Chondrocyte (in vitro differentiated cells): ENCODE measurements at regions not wholly inside any gene's neighbourhood (a gene's known extent, or its start where the extent isn't known, plus 50 kb on each side); places are given as distances from the start of the nearest gene placed in this dataset.

ENCODE experiments used
- DNase-seq: peaks from one replicate; pipeline ENCODE4 v3.0.0; 2021; ENCODE audit warnings: mixed read lengths, low spot score
- H3K27ac Mint-ChIP-seq: one replicate; pipeline ENCODE4 v1.8.0; 2021; ENCODE audit warnings: mild to moderate bottlenecking, moderate library complexity, mixed read lengths; ENCODE audit not compliant: unreplicated experiment
- H3K27me3 Mint-ChIP-seq: 2 replicates; pipeline ENCODE4 v1.8.0; 2021; ENCODE audit warnings: low read depth, mixed read lengths
- H3K36me3 Mint-ChIP-seq: 2 replicates; pipeline ENCODE4 v1.8.0; 2021; ENCODE audit warnings: low read depth, mixed read lengths
- H3K4me1 Mint-ChIP-seq: 2 replicates; pipeline ENCODE4 v1.8.0; 2021; ENCODE audit warnings: low read depth, mild to moderate bottlenecking, mixed read lengths
- H3K4me3 Mint-ChIP-seq: one replicate; pipeline ENCODE4 v1.8.0; 2021; ENCODE audit warnings: mild to moderate bottlenecking, moderate library complexity, mixed read lengths; ENCODE audit not compliant: unreplicated experiment
- H3K9me3 Mint-ChIP-seq: 2 replicates; pipeline ENCODE4 v1.8.0; 2021; ENCODE audit warnings: low read depth, mixed read lengths
- CTCF ChIP-seq: fragments of 200-600 bp; sonication (generic); IDR thresholded peaks from 2 replicates; pipeline ENCODE4 v1.5.0; 2021; ENCODE audit warnings: antibody characterized with exemption, mild to moderate bottlenecking, moderate library complexity

DNA sequence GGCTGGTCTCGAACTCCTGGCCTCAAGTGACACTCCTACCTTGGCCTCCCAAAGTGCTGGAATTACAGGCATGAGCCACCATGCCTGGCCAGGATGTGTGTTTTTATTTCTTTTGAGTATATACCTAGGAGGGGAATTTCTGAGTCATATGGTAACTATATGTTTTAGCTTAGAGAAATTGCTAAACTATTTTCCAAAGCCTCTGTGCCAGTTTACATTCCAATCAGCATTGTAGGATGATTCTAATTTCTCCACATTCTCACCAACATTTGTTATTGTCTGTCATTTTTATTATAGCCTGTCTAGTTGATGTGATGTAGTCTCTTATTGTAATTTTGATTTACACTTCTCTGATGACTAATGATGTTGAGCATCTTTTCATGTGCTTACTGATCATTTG lies 1576.0 kb downstream of the RPA4 start:
- H3K4me3 Mint-ChIP-seq, result no peak overlapping the region
- H3K36me3 Mint-ChIP-seq, result no peaks in the 10 kb centered on the region
- H3K27ac Mint-ChIP-seq, result no peak overlapping the region
- H3K27me3 Mint-ChIP-seq, result peaks cover 2% of the 10 kb centered on the region
- H3K9me3 Mint-ChIP-seq, result no peaks in the 10 kb centered on the region
- peaks cover 3% of the 10 kb centered on the region for H3K4me1 Mint-ChIP-seq
- no peak for DNase-seq
- TF ChIP-seq CTCF, result no peak

GRCh38 chrX:98480606-98481005 lies 1596.9 kb downstream of the RPA4 start:
- Mint-ChIP-seq H3K27ac (no peak overlapping the region), H3K27me3 (peaks cover 2% of the 10 kb centered on the region), H3K36me3 (no peaks in the 10 kb centered on the region), H3K4me1 (no peaks in the 10 kb centered on the region), H3K9me3 (no peaks in the 10 kb centered on the region), H3K4me3 (no peak overlapping the region)
- no peak for TF ChIP-seq CTCF
- DNase-seq, result no peak

GRCh38 chrX:98481636-98482035 lies 1597.9 kb downstream of the RPA4 start:
- peaks cover 2% of the 10 kb centered on the region for H3K27me3 Mint-ChIP-seq
- H3K36me3 Mint-ChIP-seq, result no peaks in the 10 kb centered on the region
- TF ChIP-seq CTCF, result no peak
- no peak for DNase-seq
- H3K4me3 Mint-ChIP-seq, result no peak overlapping the region
- no peaks in the 10 kb centered on the region for H3K9me3 Mint-ChIP-seq
- H3K4me1 Mint-ChIP-seq, result no peaks in the 10 kb centered on the region
- H3K27ac Mint-ChIP-seq, result no peak overlapping the region

DNA sequence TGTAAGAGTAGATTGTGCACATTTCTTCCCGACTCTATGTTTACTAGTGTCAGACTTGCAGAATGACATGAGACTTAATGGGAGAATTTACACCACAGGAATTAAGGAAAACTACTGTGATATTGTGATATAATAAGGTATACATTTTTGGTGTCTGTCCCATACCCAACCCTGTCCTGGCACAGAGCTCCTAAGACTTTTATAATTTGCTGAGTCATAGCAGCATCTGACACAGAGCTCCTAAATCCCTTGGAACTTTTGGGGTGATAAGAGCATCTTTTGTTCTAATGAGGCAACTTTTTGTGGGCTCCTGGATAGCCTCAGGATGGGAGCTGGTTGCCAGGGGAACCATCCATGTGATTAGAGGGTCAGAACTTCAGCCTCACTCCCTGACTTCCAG lies 1607.0 kb downstream of the RPA4 start:
- no peak for TF ChIP-seq CTCF
- DNase-seq, result no peak
- H3K27ac Mint-ChIP-seq, result no peak overlapping the region
- no peaks in the 10 kb centered on the region for H3K27me3 Mint-ChIP-seq
- no peaks in the 10 kb centered on the region for H3K9me3 Mint-ChIP-seq
- no peaks in the 10 kb centered on the region for H3K36me3 Mint-ChIP-seq
- no peaks in the 10 kb centered on the region for H3K4me1 Mint-ChIP-seq
- H3K4me3 Mint-ChIP-seq, result no peak overlapping the region

DNA sequence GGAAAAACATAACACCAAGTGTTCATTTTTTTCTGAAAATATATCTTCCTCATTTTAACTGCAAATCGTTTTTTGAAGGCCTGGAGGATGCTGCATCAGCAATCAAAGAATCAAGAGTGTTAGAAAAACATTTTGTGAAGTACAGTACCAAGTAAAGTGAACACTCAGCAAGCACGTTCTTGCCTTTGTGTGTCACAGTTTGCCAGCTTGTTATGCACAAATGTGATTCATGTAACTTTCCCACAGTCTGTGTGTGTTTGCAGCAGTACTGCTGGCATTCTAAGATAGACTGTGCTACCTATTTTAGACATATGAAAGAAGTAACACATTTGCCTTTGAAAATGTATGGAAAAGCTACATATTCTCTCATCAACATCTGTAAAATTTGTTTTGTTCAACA lies 1617.7 kb downstream of the RPA4 start:
- Mint-ChIP-seq H3K4me3 (no peak overlapping the region), H3K36me3 (no peaks in the 10 kb centered on the region), H3K27me3 (no peaks in the 10 kb centered on the region), H3K27ac (peak overlapping the region; percentile 58), H3K4me1 (peaks cover 10% of the 10 kb centered on the region), H3K9me3 (no peaks in the 10 kb centered on the region)
- DNase-seq, result no peak
- TF ChIP-seq CTCF, result no peak
